GM23338 (cell line): ENCODE measurements at regions not wholly inside any gene's neighbourhood (a gene's known extent, or its start where the extent isn't known, plus 50 kb on each side); places are given as distances from the start of the nearest gene placed in this dataset.

Experiments used
- ATAC-seq: fragments of 200-7000 bp; cut with Tn5 transposase; 3 replicates; pipeline ENCODE4 v1.9.1; 2020
- DNase-seq: peaks from one replicate; pipeline ENCODE4 v3.0.0-alpha.2; 2015; ENCODE audit warnings: low spot score
- H2AFZ ChIP-seq: fragments of 200-600 bp; sonication (generic); 2 replicates; pipeline ENCODE4 v1.8.0; 2016; ENCODE audit warnings: antibody characterized with exemption, mild to moderate bottlenecking, moderate library complexity
- H3F3A ChIP-seq: fragments of 200-600 bp; sonication (generic); replicated peaks from 2 replicates; pipeline ENCODE4 v1.8.0; 2017; ENCODE audit warnings: antibody characterized with exemption, mixed run types, low read depth
- H3K27ac ChIP-seq: fragments of 200-600 bp; sonication (generic); 2 replicates; pipeline ENCODE4 v1.6.1; 2016; ENCODE audit warnings: low read depth
- H3K27me3 ChIP-seq: fragments of 200-600 bp; sonication (generic); 2 replicates; pipeline ENCODE4 v1.8.0; 2016; ENCODE audit warnings: mild to moderate bottlenecking, mixed run types, moderate library complexity; ENCODE audit not compliant: insufficient read depth
- H3K36me3 ChIP-seq: fragments of 200-600 bp; sonication (generic); 2 replicates; pipeline ENCODE4 v1.8.0; 2016; ENCODE audit warnings: mild to moderate bottlenecking; ENCODE audit not compliant: insufficient read depth
- H3K4me1 ChIP-seq: fragments of 200-600 bp; sonication (generic); 2 replicates; pipeline ENCODE4 v1.8.0; 2016; ENCODE audit warnings: mild to moderate bottlenecking, moderate library complexity; ENCODE audit not compliant: insufficient read depth
- H3K4me2 ChIP-seq: fragments of 200-600 bp; sonication (generic); 2 replicates; pipeline ENCODE4 v1.7.1; 2017; ENCODE audit warnings: mixed run types
- H3K4me3 ChIP-seq: fragments of 200-600 bp; sonication (generic); 2 replicates; pipeline ENCODE4 v1.6.1; 2016; ENCODE audit warnings: mixed run types
- H3K79me2 ChIP-seq: fragments of 200-600 bp; sonication (generic); replicated peaks from 2 replicates; pipeline ENCODE4 v1.8.0; 2017; ENCODE audit warnings: mild to moderate bottlenecking; ENCODE audit not compliant: insufficient read depth
- H3K9me2 ChIP-seq: fragments of 200-600 bp; sonication (generic); 2 replicates; pipeline ENCODE4 v1.8.0; 2017; ENCODE audit not compliant: insufficient read depth
- H4K20me1 ChIP-seq: fragments of 200-600 bp; sonication (generic); replicated peaks from 2 replicates; pipeline ENCODE4 v1.8.0; 2017; ENCODE audit warnings: mild to moderate bottlenecking; ENCODE audit not compliant: insufficient read depth
- H3K27ac Mint-ChIP-seq: 2 replicates; pipeline ENCODE4 v1.8.0; 2020; ENCODE audit warnings: inconsistent platforms, mild to moderate bottlenecking, moderate library complexity, mixed read lengths
- H3K27me3 Mint-ChIP-seq: 3 replicates; pipeline ENCODE4 v1.8.0; 2022; ENCODE audit warnings: low read depth, mild to moderate bottlenecking, moderate library complexity, mixed read lengths, inconsistent platforms; ENCODE audit not compliant: insufficient read depth, poor library complexity
- H3K36me3 Mint-ChIP-seq: 3 replicates; pipeline ENCODE4 v1.8.0; 2021; ENCODE audit warnings: low read depth, mild to moderate bottlenecking, inconsistent platforms, moderate library complexity, mixed read lengths
- H3K4me1 Mint-ChIP-seq: 3 replicates; pipeline ENCODE4 v1.8.0; 2020; ENCODE audit warnings: mild to moderate bottlenecking, inconsistent platforms, mixed read lengths
- H3K4me3 Mint-ChIP-seq: 3 replicates; pipeline ENCODE4 v1.8.0; 2021; ENCODE audit warnings: moderate library complexity, mild to moderate bottlenecking, inconsistent platforms, mixed read lengths
- H3K9me3 Mint-ChIP-seq: 3 replicates; pipeline ENCODE4 v1.8.0; 2020; ENCODE audit warnings: moderate library complexity, mild to moderate bottlenecking, inconsistent platforms, mixed read lengths
- CREB1 ChIP-seq: fragments of 250-450 bp; sonication (Bioruptor Pico); IDR thresholded peaks from 2 replicates; pipeline ENCODE4 v1.5.0; 2020; ENCODE audit warnings: low read depth, mild to moderate bottlenecking, moderate library complexity
- EZH2 ChIP-seq: fragments of 200-600 bp; sonication (generic); IDR thresholded peaks from one replicate; pipeline ENCODE4 v1.8.0; 2017; ENCODE audit warnings: antibody characterized with exemption, mild to moderate bottlenecking, low read depth; ENCODE audit not compliant: unreplicated experiment
- JUNB ChIP-seq: IDR thresholded peaks from one replicate; pipeline ENCODE4 v1.6.1; 2016; ENCODE audit warnings: antibody characterized with exemption; ENCODE audit not compliant: unreplicated experiment
- NANOG ChIP-seq: IDR thresholded peaks from 2 replicates; pipeline ENCODE4 v1.6.1; 2016; ENCODE audit warnings: antibody characterized with exemption, borderline replicate concordance
- REST ChIP-seq: IDR thresholded peaks from one replicate; pipeline ENCODE4 v1.6.1; 2018; ENCODE audit warnings: antibody characterized with exemption; ENCODE audit not compliant: unreplicated experiment
- STAT1 ChIP-seq: IDR thresholded peaks from one replicate; pipeline ENCODE4 v1.6.1; 2016; ENCODE audit warnings: antibody characterized with exemption; ENCODE audit not compliant: unreplicated experiment
- ZNF114 ChIP-seq: fragments of 250-450 bp; sonication (Bioruptor Pico); IDR thresholded peaks from 2 replicates; pipeline ENCODE4 v1.5.0; 2020; ENCODE audit warnings: mild to moderate bottlenecking, moderate library complexity
- ZNF462 ChIP-seq: fragments of 250-450 bp; sonication (Bioruptor Pico); IDR thresholded peaks from 2 replicates; pipeline ENCODE4 v1.5.0; 2020; ENCODE audit warnings: mild to moderate bottlenecking, moderate library complexity
- TF ChIP-seq, protein P1 (sequence below): IDR thresholded peaks from 2 replicates; pipeline ENCODE4 v1.6.1; 2016; ENCODE audit warnings: antibody characterized with exemption

DNA sequence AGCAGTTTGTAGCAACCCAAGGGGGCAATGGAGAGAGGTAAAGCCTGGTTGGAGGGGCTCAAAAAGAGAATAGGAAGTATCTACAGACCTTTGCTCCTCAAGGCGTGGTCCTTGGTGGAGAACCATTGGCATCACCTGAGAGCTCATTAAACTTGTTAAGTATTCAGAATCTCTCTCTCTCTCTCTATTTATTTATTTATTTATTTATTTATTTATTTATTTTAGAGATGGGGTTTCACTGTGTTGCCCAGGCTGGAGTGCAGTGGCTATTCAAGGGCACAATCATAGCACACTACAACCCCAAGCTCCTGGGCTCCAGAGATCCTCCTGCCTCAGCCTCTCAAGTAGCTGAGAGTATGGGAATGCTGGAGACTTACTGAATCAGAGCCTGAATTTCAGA, 193.1 kb upstream of the ADCY2 start (continued):
- no peak for TF ChIP-seq ZNF462 (CRISPR knock-in tag)

DNA sequence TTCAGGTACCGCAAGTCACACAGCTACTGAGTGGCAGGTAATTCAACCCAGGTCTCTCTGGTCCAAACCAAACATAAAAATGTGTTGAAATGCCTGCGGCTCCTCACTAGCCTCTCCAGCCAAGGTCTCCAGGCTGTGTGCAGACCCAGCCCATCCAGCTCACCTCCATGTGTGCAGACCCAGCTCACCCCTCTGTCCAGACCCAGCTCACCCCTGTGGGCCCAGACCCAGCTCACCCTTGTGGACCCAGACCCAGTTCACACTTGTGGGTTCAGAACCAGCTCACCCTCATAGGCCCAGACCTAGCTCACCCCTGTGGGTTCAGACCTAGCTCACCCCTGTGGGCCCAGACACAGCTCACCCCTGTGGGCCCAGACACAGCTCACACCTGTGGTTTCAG, 188.0 kb upstream of the ADCY2 start:
- H3K27me3 ChIP-seq: no peaks in the 10 kb centered on the region
- no peaks in the 10 kb centered on the region for H3K36me3 Mint-ChIP-seq
- no peak overlapping the region for H3K4me2 ChIP-seq
- no peaks in the 10 kb centered on the region for H3F3A ChIP-seq
- no peaks in the 10 kb centered on the region for H4K20me1 ChIP-seq
- H3K9me2 ChIP-seq: 0 out of 2 replicates have a peak, but pooled peaks cover 5% of the 10 kb centered on the region
- H3K4me1 ChIP-seq: no peaks in the 10 kb centered on the region
- DNase-seq (no peak), ATAC-seq (no peak)
- H3K27ac ChIP-seq: no peak overlapping the region
- no peaks in the 10 kb centered on the region for H3K79me2 ChIP-seq
- no peak overlapping the region for H3K4me3 Mint-ChIP-seq
- no peaks in the 10 kb centered on the region; the same call in 2 of the 3 replicates for H3K9me3 Mint-ChIP-seq
- peaks cover 5% of the 10 kb centered on the region for H3K27me3 Mint-ChIP-seq
- H2AFZ ChIP-seq: no peak overlapping the region
- H3K4me3 ChIP-seq: no peak overlapping the region
- H3K36me3 ChIP-seq: no peaks in the 10 kb centered on the region
- H3K4me1 Mint-ChIP-seq: no peaks in the 10 kb centered on the region
- H3K27ac Mint-ChIP-seq: no peak overlapping the region
- TF ChIP-seq ZNF114 (CRISPR knock-in tag) (no peak), NANOG (no peak), REST (no peak), EZH2 (no peak), STAT1 (no peak), CREB1 (CRISPR knock-in tag) (no peak), JUNB (no peak)
- TF ChIP-seq, protein P1, sequence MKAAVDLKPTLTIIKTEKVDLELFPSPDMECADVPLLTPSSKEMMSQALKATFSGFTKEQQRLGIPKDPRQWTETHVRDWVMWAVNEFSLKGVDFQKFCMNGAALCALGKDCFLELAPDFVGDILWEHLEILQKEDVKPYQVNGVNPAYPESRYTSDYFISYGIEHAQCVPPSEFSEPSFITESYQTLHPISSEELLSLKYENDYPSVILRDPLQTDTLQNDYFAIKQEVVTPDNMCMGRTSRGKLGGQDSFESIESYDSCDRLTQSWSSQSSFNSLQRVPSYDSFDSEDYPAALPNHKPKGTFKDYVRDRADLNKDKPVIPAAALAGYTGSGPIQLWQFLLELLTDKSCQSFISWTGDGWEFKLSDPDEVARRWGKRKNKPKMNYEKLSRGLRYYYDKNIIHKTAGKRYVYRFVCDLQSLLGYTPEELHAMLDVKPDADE: no peak
